ENCODE measurements at regions not wholly inside any gene's neighbourhood (a gene's known extent, or its start where the extent isn't known, plus 50 kb on each side); places are given as distances from the start of the nearest gene placed in this dataset.

DNA sequence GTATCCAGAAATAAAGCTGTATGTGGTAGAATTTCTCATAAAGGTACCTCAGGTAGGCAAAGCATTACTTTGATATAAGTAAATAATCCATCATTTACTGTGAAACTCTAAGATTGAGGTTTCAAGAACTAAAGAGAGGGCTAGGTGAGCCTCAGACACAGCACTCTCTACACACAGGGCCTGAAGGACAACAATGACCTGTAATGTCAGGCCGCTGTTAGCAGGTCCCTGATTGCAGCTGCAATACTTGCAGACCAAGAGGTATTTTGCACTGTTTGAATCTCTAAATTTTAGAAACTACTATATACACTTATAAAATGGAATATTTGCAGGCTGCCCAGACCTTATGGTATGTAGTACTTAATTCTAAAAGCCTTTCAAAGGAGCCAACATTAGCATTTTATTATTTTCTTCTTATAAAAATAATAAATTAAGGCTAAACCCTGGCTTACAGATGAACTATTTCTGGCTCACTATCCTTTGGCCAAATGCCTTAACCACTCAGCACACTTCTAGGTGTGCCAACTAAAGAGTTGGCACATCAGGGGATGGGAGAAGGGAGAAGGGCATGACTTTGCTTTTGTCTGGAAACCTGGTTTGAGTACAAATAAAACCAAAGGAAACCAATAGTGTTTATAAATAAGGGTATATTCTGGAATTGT, 66.7 kb upstream of the SLC39A10 start (continued):
- TF ChIP-seq, protein P1, sequence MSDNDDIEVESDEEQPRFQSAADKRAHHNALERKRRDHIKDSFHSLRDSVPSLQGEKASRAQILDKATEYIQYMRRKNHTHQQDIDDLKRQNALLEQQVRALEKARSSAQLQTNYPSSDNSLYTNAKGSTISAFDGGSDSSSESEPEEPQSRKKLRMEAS (IDR thresholded peaks at IDR 0.05): no peak
